CD14-positive monocyte (primary cell): ENCODE measurements at regions not wholly inside any gene's neighbourhood (a gene's known extent, or its start where the extent isn't known, plus 50 kb on each side); places are given as distances from the start of the nearest gene placed in this dataset.

ENCODE experiments used
- DNase-seq, 3 donors: peaks; one replicate each; pipeline ENCODE4 v3.0.0-alpha.2; 2011 to 2022
- H2AFZ ChIP-seq: 2 replicates; pipeline ENCODE4 v1.6.0; 2012; ENCODE audit warnings: mild to moderate bottlenecking, low read depth, low read length, inconsistent platforms; ENCODE audit not compliant: insufficient read depth, poor library complexity, severe bottlenecking
- H3K27ac ChIP-seq, 2 donors: 1 replicate in 1 of 2; 2 replicates in 1 of 2; pipeline ENCODE4 v1.5.1; 2012 to 2013; ENCODE audit warnings: low read length in 2 of 2, control low read depth in 1 of 2, inconsistent platforms in 1 of 2, low read depth in 1 of 2, mild to moderate bottlenecking in 1 of 2
- H3K27me3 ChIP-seq, 2 donors: one replicate each; pipeline versions ENCODE4 v1.6.0 to v1.6.1; 2011 to 2013; ENCODE audit warnings: low read length in 2 of 2; ENCODE audit not compliant: control insufficient read depth in 2 of 2, insufficient read depth in 2 of 2
- H3K36me3 ChIP-seq, 2 donors: replicated peaks in 1 of 2; 1 replicate in 1 of 2; 2 replicates in 1 of 2; pipeline versions ENCODE4 v1.5.1 to v1.6.1; 2012 to 2013; ENCODE audit warnings: low read length in 2 of 2, control low read depth in 1 of 2, inconsistent platforms in 1 of 2, mild to moderate bottlenecking in 1 of 2; ENCODE audit not compliant: insufficient read depth in 2 of 2, control insufficient read depth in 1 of 2
- H3K4me1 ChIP-seq, 2 donors: 1 replicate in 1 of 2; 2 replicates in 1 of 2; pipeline versions ENCODE4 v1.5.1 to v1.6.1; 2012 to 2013; ENCODE audit warnings: low read length in 2 of 2, control low read depth in 1 of 2, inconsistent platforms in 1 of 2, mild to moderate bottlenecking in 1 of 2, moderate library complexity in 1 of 2; ENCODE audit not compliant: insufficient read depth in 2 of 2, control insufficient read depth in 1 of 2
- H3K4me2 ChIP-seq: replicated peaks from 2 replicates; pipeline ENCODE3; 2012; ENCODE audit warnings: low read length, moderate library complexity, mild to moderate bottlenecking; ENCODE audit not compliant: poor library complexity, severe bottlenecking; ENCODE audit errors: extremely low read depth
- H3K4me3 ChIP-seq, 3 experiments: fragments of 200-600 bp in 1 of 3; sonication (generic) in 1 of 3; replicated peaks in 1 of 3; 1 replicate in 2 of 3; 2 replicates in 1 of 3; pipeline ENCODE4 v1.5.1; 2011 to 2013; ENCODE audit warnings: low read length in 3 of 3, mild to moderate bottlenecking in 3 of 3, control low read depth in 2 of 3, low read depth in 2 of 3, inconsistent platforms in 1 of 3, moderate library complexity in 1 of 3
- H3K79me2 ChIP-seq: 2 replicates; pipeline ENCODE4 v1.6.0; 2012; ENCODE audit warnings: mild to moderate bottlenecking, control low read depth, inconsistent platforms, low read length, moderate library complexity; ENCODE audit not compliant: insufficient read depth
- H3K9ac ChIP-seq: 2 replicates; pipeline ENCODE4 v1.6.0; 2017; ENCODE audit warnings: low read length, mild to moderate bottlenecking; ENCODE audit not compliant: insufficient read depth, poor library complexity, severe bottlenecking
- H3K9me3 ChIP-seq, 2 donors: replicated peaks in 1 of 2; 1 replicate in 1 of 2; 2 replicates in 1 of 2; pipeline versions ENCODE4 v1.5.1 to v1.6.1; 2012 to 2013; ENCODE audit warnings: low read length in 2 of 2, control low read depth in 1 of 2; ENCODE audit not compliant: control insufficient read depth in 1 of 2, insufficient read depth in 1 of 2
- H4K20me1 ChIP-seq: 2 replicates; pipeline ENCODE4 v1.6.0; 2012; ENCODE audit warnings: mild to moderate bottlenecking, low read length, control low read depth, moderate library complexity; ENCODE audit not compliant: insufficient read depth
- H3K27ac Mint-ChIP-seq, 7 donors: one replicate each; pipeline ENCODE4 v1.8.0; 2020; ENCODE audit warnings: mild to moderate bottlenecking in 7 of 7, mixed read lengths in 7 of 7, moderate library complexity in 6 of 7, inconsistent platforms in 2 of 7
- H3K27me3 Mint-ChIP-seq, 3 donors: one replicate each; pipeline ENCODE4 v1.8.0; 2021 to 2022; ENCODE audit warnings: low read depth in 3 of 3, mild to moderate bottlenecking in 3 of 3, mixed read lengths in 3 of 3, moderate library complexity in 3 of 3, inconsistent platforms in 1 of 3
- H3K36me3 Mint-ChIP-seq, 2 donors: one replicate each; pipeline ENCODE4 v1.8.0; 2020; ENCODE audit warnings: mixed read lengths in 2 of 2, inconsistent platforms in 1 of 2, mild to moderate bottlenecking in 1 of 2
- H3K4me1 Mint-ChIP-seq: one replicate; pipeline ENCODE4 v1.8.0; 2020; ENCODE audit warnings: mild to moderate bottlenecking, mixed read lengths
- H3K4me3 Mint-ChIP-seq, 2 donors: one replicate each; pipeline ENCODE4 v1.8.0; 2020; ENCODE audit warnings: mild to moderate bottlenecking in 2 of 2, mixed read lengths in 2 of 2, moderate library complexity in 1 of 2
- H3K9me3 Mint-ChIP-seq, 7 donors: one replicate each; pipeline ENCODE4 v1.8.0; 2020 to 2022; ENCODE audit warnings: mixed read lengths in 7 of 7, mild to moderate bottlenecking in 6 of 7, moderate library complexity in 6 of 7, inconsistent platforms in 2 of 7
- WGBS: methylation state at CpG from one replicate; pipeline ENCODE4 v1.1.5; 2013; ENCODE audit warnings: missing lambda C conversion rate; ENCODE audit not compliant: insufficient coverage; 5-methylcytosine and 5-hydroxymethylcytosine counted together
- intact Hi-C, 2 donors: fragments of 100-400 bp; cut with micrococcal nuclease; formaldehyde crosslinking; loops; one replicate each; pipeline versions ENCODE4 v1.15.0 to v1.15.1; 2023
- TF ChIP-seq, protein P1 (sequence below): fragments of 200-600 bp; IDR thresholded peaks from one replicate; pipeline ENCODE4 v1.8.0; 2022; ENCODE audit warnings: antibody characterized with exemption, mild to moderate bottlenecking

DNA sequence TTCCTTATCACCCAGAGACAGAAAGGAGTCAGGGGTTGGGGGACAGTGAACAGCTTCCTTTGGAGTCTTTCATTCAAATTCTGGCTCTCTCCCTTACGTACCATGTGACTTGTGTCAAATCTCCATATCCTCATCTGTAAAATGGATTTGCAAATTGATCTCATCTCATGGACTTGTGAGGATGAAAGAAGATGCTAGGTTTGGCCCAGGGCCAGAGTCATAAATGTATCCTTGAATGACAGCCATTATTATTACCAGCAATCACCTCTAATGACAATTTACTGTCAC, 67.8 kb upstream of the POLG start:
- H3K9ac ChIP-seq, result no peak overlapping the region
- peak overlapping the region in 1 of 2 donors; percentile 65 for H3K27ac ChIP-seq
- peaks cover 73 to 96% (median 93%) of the 10 kb centered on the region in 3 donors for H3K27me3 Mint-ChIP-seq

DNA sequence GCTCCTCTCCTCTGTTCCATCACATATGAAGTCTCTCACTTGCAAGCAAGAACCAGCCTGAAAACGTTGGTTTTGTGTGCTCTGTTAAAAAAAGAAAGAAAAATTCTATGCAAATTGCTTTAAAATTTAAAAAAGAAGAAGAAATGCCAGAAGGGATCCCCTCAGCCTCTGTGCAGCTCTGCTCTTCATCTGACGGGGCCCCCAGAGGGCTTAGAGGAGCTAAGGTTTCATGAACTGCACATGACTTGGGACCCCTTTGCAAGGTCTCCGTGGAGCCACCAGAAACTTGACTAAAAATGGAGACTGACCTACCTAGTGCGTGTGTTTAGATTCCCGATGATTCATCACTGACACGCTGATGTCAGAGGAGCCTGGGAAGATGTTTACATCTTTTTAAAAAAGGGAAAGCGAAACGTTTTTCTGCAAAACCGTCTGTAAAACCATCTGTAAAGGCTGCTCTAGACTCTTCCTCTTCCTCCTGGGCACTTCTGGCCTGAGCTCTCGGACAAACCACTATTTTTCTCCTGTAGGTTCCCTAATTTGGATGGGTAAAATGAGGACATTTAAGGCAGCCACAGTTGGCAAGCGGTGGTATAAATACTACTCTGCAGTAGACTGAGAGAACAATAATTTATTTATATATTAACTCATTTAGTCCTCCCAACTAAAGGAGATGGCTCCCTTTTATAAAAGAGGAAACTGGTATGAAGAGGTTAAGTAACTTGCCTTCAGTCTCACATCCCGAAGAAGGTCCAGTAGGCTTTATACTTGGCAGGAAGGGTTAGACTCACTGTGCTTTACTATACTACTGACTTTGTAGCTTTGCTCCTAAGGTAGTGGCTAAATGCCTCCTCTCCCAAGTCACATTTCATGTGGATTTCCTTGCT, 67.2 kb upstream of the POLG start:
- peak overlapping the region; percentile 45 for H2AFZ ChIP-seq
- peak; percentile 72 to 91 (median 88) for DNase-seq
- no peaks in the 10 kb centered on the region for H3K36me3 ChIP-seq
- peaks cover 55 to 79% of the 10 kb centered on the region in 2 donors for H3K27me3 ChIP-seq
- no peak overlapping the region for H3K9ac ChIP-seq
- peaks cover 67 to 92% (median 91%) of the 10 kb centered on the region in 3 donors for H3K27me3 Mint-ChIP-seq
- peaks cover 0 to 24% (median 12%) of the 10 kb centered on the region in 7 donors for H3K9me3 Mint-ChIP-seq
- intact Hi-C loops, result no loop called here
- H3K4me1 Mint-ChIP-seq, result peaks cover 64% of the 10 kb centered on the region
- H3K9me3 ChIP-seq, result peaks cover 0 to 17% of the 10 kb centered on the region in 2 donors
- H3K79me2 ChIP-seq, result no peaks in the 10 kb centered on the region
- H3K4me3 Mint-ChIP-seq, result peak overlapping the region; percentile 75 to 84
- H3K27ac Mint-ChIP-seq, result peak overlapping the region; percentile 38 to 87 (median 79)
- H3K4me2 ChIP-seq, result peak overlapping the region; percentile 67
- H4K20me1 ChIP-seq, result no peaks in the 10 kb centered on the region
- H3K4me3 ChIP-seq, result peak overlapping the region; percentile 6 to 52 (median 17)
- H3K36me3 Mint-ChIP-seq, result peaks cover 10 to 19% of the 10 kb centered on the region in 2 donors
- peaks cover 60 to 75% of the 10 kb centered on the region in 2 donors for H3K4me1 ChIP-seq
- 0% methylated on average over 5 of the region's 12 CpGs for WGBS
- TF ChIP-seq, protein P1, sequence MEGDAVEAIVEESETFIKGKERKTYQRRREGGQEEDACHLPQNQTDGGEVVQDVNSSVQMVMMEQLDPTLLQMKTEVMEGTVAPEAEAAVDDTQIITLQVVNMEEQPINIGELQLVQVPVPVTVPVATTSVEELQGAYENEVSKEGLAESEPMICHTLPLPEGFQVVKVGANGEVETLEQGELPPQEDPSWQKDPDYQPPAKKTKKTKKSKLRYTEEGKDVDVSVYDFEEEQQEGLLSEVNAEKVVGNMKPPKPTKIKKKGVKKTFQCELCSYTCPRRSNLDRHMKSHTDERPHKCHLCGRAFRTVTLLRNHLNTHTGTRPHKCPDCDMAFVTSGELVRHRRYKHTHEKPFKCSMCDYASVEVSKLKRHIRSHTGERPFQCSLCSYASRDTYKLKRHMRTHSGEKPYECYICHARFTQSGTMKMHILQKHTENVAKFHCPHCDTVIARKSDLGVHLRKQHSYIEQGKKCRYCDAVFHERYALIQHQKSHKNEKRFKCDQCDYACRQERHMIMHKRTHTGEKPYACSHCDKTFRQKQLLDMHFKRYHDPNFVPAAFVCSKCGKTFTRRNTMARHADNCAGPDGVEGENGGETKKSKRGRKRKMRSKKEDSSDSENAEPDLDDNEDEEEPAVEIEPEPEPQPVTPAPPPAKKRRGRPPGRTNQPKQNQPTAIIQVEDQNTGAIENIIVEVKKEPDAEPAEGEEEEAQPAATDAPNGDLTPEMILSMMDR, result no peak
- H3K27ac ChIP-seq, result peak overlapping the region in 1 of 2 donors; percentile 65

More for the DNA sequence above, 67.8 kb upstream of the POLG start:
- Mint-ChIP-seq H3K9me3 (peaks cover 0 to 27% (median 13%) of the 10 kb centered on the region in 7 donors), H3K27ac (no peak overlapping the region), H3K4me1 (peaks cover 64% of the 10 kb centered on the region), H3K4me3 (peak overlapping the region in 1 of 2 donors; percentile 12), H3K36me3 (peaks cover 10 to 18% of the 10 kb centered on the region in 2 donors)
- Histone ChIP-seq H3K27me3 (peaks cover 60 to 85% of the 10 kb centered on the region in 2 donors), H3K4me2 (peak overlapping the region; percentile 67), H3K9me3 (peaks cover 0 to 19% of the 10 kb centered on the region in 2 donors), H3K36me3 (no peaks in the 10 kb centered on the region), H2AFZ (no peak overlapping the region), H3K4me1 (peaks cover 60 to 75% of the 10 kb centered on the region in 2 donors), H3K4me3 (peak overlapping the region in 1 of 3 experiments; percentile 52), H3K79me2 (no peaks in the 10 kb centered on the region), H4K20me1 (no peaks in the 10 kb centered on the region)
- TF ChIP-seq, protein P1, result no peak
- DNase-seq, result no peak
- intact Hi-C loops, result no loop called here
- no CpG with 5 or more reads among the region's 1 CpG for WGBS
